ENCODE measurements at regions not wholly inside any gene's neighbourhood (a gene's known extent, or its start where the extent isn't known, plus 50 kb on each side); places are given as distances from the start of the nearest gene placed in this dataset.

DNA sequence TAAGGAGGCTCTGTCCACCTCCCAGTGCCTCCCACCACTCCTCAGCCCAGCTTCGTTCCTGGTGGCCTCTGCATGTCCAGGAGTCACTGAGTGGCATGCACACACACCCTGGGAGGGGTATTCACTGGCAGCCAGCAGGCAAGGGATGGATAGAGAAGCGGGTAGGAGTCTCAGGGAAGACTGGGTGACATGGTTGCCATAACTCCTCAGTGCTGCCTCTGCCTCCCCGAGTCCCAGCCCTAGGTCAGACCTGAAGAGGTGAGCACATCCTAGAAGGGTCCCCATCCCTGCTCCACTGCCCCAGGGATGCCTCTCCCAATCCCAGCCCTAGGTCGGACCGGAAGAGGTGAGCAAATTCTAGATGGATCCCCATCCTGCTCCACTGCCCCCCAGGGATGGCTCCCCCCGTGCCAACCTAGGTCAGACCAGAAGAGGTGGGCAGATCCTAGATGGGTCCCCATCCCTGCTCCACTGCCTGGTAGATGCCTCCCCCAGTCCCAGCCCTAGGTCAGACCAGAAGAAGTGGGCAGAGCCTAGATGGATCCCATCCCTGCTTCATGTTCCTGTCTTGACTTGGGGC lies 197.0 kb downstream of the IRF8 start:
- H3K4me1 ChIP-seq (ENCODE audit: control insufficient read depth in 3 of 3, insufficient read depth in 2 of 3, low read depth in 1 of 3, low read length in 2 of 3): peaks cover 0 to 4% (median 0%) of the 10 kb centered on the region in 3 donors
- H3K4me3 ChIP-seq (ENCODE audit: low read depth in 1 of 3, low read length in 3 of 3): no peak overlapping the region
- H3K27me3 ChIP-seq (ENCODE audit: control insufficient read depth in 3 of 3, insufficient read depth in 3 of 3, low read length in 3 of 3): no peaks in the 10 kb centered on the region
- 77 to 89% (median 81%) methylated on average over 5 to 6 of the region's 6 CpGs for WGBS, 3 donors
- no peaks in the 10 kb centered on the region for H3K36me3 ChIP-seq (ENCODE audit: control insufficient read depth in 3 of 3, insufficient read depth in 2 of 3, low read depth in 1 of 3, low read length in 3 of 3)
- no peak overlapping the region for H3K27ac ChIP-seq (ENCODE audit: low read depth in 1 of 3, low read length in 2 of 3)
- no peak for DNase-seq
- H3K9me3 ChIP-seq (ENCODE audit: control insufficient read depth in 2 of 2, insufficient read depth in 1 of 2, low read depth in 1 of 2, low read length in 1 of 2): no peaks in the 10 kb centered on the region
- FAIRE-seq: no peak

DNA sequence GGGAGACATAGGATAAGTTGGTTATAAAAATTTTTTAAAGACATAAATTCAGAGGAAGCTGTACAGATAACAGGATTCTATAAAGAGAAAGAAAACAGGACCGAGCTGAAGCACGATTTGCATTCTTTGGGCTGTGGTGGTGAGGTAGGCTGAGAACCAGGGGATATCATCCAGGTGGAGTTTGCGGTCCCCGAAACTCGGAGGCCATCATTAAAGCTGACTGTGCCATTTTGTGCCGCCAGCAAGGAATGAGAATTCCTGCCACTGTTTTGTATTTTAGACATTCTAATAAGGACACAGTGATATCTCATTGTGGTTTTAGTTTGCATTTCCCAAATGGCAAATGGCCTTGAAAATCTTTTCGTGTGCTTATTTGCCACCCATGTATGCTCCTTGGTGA lies 197.9 kb downstream of the IRF8 start:
- WGBS, 3 donors: 85 to 91% (median 87%) methylated on average over 7 of the region's 7 CpGs
- FAIRE-seq (no peak), DNase-seq (no peak)
- no peak overlapping the region for H3K4me3 ChIP-seq (ENCODE audit: low read depth in 1 of 3, low read length in 3 of 3)
- no peaks in the 10 kb centered on the region for H3K9me3 ChIP-seq (ENCODE audit: control insufficient read depth in 2 of 2, insufficient read depth in 1 of 2, low read depth in 1 of 2, low read length in 1 of 2)
- H3K4me1 ChIP-seq (ENCODE audit: control insufficient read depth in 3 of 3, insufficient read depth in 2 of 3, low read depth in 1 of 3, low read length in 2 of 3): peaks cover 0 to 7% (median 0%) of the 10 kb centered on the region in 3 donors
- H3K36me3 ChIP-seq (ENCODE audit: control insufficient read depth in 3 of 3, insufficient read depth in 2 of 3, low read depth in 1 of 3, low read length in 3 of 3): no peaks in the 10 kb centered on the region
- H3K27me3 ChIP-seq (ENCODE audit: control insufficient read depth in 3 of 3, insufficient read depth in 3 of 3, low read length in 3 of 3): no peaks in the 10 kb centered on the region
- H3K27ac ChIP-seq (ENCODE audit: low read depth in 1 of 3, low read length in 2 of 3): no peak overlapping the region

DNA sequence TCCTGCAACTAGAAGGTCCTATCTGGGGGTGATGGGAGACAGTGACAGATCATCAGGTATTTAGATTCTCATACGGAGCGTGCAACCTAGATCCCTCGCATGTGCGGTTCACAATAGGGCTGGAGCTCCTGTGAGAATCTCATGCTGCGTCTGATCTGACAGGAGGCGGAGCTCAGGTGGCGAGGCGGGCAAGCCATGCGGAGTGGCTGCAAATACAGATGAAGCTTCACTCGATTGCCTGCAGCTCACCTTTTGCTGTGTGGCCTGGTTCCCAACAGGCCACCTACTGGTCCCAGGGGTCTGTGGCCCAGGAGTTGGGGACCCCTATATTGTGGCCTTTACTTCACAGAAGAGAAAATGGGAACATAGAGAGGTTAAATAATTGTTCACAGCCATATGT lies 200.4 kb downstream of the IRF8 start:
- Histone ChIP-seq H3K27me3 (ENCODE audit: control insufficient read depth in 3 of 3, insufficient read depth in 3 of 3, low read length in 3 of 3) (no peaks in the 10 kb centered on the region), H3K4me1 (ENCODE audit: control insufficient read depth in 3 of 3, insufficient read depth in 2 of 3, low read depth in 1 of 3, low read length in 2 of 3) (peaks cover 0 to 7% (median 0%) of the 10 kb centered on the region in 3 donors), H3K4me3 (ENCODE audit: low read depth in 1 of 3, low read length in 3 of 3) (no peak overlapping the region), H3K27ac (ENCODE audit: low read depth in 1 of 3, low read length in 2 of 3) (no peak overlapping the region), H3K9me3 (ENCODE audit: control insufficient read depth in 2 of 2, insufficient read depth in 1 of 2, low read depth in 1 of 2, low read length in 1 of 2) (no peaks in the 10 kb centered on the region), H3K36me3 (ENCODE audit: control insufficient read depth in 3 of 3, insufficient read depth in 2 of 3, low read depth in 1 of 3, low read length in 3 of 3) (no peaks in the 10 kb centered on the region)
- FAIRE-seq (no peak), DNase-seq (no peak)
- 78 to 93% (median 85%) methylated on average over 10 of the region's 10 CpGs for WGBS, 3 donors

DNA sequence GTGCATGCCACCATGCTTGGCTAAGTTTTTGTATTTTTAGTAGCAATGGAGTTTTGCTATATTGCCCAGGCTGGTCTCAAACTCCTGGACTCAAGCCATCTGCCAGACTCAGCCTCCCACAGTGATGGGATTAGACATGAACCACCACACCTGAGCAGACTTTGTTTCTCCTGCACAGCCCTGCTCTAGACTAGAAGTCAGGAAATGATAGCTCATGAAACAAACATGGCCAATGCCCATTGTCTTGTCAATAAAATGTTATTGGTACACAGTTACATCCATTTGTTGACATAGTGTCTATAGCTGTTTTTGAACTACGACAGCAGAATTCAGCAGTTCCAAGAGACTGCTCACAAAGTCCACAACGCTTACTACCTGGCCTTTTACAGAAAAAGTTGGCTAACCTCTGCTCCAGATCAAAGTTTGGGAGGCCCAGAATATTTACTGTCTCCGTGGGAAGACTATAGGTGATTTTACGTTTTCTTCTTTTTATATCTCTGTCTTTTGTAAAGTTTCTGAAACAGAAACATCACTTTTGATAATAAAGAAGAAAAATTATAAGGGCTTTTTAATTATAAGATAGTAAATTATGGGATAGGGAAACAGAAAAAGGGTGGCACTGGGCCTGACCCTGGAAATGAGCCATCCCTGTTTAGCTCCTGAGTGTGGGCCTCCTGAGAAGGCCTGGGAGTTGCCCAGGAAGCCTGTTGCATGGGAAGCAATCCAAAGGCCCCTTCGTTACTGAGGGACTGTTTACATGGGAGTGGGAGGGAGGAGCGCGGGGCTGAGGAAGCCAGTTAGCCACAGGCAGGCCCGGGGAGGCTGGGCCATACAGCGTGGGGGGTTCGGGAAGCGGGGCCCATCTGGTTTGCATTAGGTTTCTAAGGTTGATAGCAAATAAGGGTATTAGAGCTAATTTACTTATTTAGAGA lies 201.5 kb downstream of the IRF8 start:
- Histone ChIP-seq H3K4me3 (ENCODE audit: low read depth in 1 of 3, low read length in 3 of 3) (no peak overlapping the region), H3K36me3 (ENCODE audit: control insufficient read depth in 3 of 3, insufficient read depth in 2 of 3, low read depth in 1 of 3, low read length in 3 of 3) (no peaks in the 10 kb centered on the region), H3K27me3 (ENCODE audit: control insufficient read depth in 3 of 3, insufficient read depth in 3 of 3, low read length in 3 of 3) (no peaks in the 10 kb centered on the region), H3K4me1 (ENCODE audit: control insufficient read depth in 3 of 3, insufficient read depth in 2 of 3, low read depth in 1 of 3, low read length in 2 of 3) (peaks cover 0 to 7% (median 0%) of the 10 kb centered on the region in 3 donors), H3K9me3 (ENCODE audit: control insufficient read depth in 2 of 2, insufficient read depth in 1 of 2, low read depth in 1 of 2, low read length in 1 of 2) (no peaks in the 10 kb centered on the region), H3K27ac (ENCODE audit: low read depth in 1 of 3, low read length in 2 of 3) (peak overlapping the region in 1 of 3 donors; percentile 19)
- DNase-seq (peak in 1 of 2 donors; percentile 66), FAIRE-seq (no peak)
- 44 to 54% (median 50%) methylated on average over 11 of the region's 11 CpGs for WGBS, 3 donors

DNA sequence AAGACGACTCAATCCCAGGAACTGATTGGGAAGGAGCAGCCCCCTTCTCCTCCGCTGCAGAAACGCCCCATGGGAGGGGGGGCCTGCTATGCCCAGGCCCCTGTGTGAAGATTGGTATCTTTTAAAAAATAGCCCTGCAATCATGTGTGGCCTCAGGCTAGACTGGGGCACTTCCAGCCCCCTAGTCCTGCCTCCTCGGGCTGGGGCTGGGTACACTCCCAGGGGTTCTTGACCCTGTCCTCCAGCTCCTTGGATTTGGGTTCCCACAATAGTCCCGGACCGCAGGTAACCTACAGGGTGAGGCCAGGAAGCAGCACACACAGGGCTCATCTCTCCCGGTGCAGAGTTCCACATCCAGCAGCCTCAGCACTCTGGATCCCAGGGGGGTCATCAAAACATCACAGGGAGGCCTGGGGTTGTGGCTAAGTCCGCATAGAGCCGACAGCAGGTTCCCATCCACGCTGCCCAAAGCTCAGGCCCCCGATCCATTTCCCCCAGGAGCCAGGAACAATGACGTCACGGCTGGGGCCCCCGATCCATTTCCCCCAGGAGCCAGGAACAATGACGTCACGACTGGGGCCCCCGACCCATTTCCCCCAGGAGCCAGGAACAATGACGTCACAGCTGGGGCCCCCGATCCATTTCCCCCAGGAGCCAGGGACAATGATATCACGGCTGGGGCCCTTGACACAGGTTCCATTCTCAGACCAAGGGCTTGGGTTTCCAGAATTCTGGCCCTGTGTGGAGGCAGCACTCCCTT lies 202.4 kb downstream of the IRF8 start:
- Histone ChIP-seq H3K36me3 (ENCODE audit: control insufficient read depth in 3 of 3, insufficient read depth in 2 of 3, low read depth in 1 of 3, low read length in 3 of 3) (no peaks in the 10 kb centered on the region), H3K9me3 (ENCODE audit: control insufficient read depth in 2 of 2, insufficient read depth in 1 of 2, low read depth in 1 of 2, low read length in 1 of 2) (no peaks in the 10 kb centered on the region), H3K27me3 (ENCODE audit: control insufficient read depth in 3 of 3, insufficient read depth in 3 of 3, low read length in 3 of 3) (no peaks in the 10 kb centered on the region), H3K4me3 (ENCODE audit: low read depth in 1 of 3, low read length in 3 of 3) (no peak overlapping the region), H3K27ac (ENCODE audit: low read depth in 1 of 3, low read length in 2 of 3) (peak overlapping the region in 1 of 3 donors; percentile 19), H3K4me1 (ENCODE audit: control insufficient read depth in 3 of 3, insufficient read depth in 2 of 3, low read depth in 1 of 3, low read length in 2 of 3) (peaks cover 0 to 7% (median 0%) of the 10 kb centered on the region in 3 donors)
- DNase-seq: no peak
- 61 to 79% (median 73%) methylated on average over 20 of the region's 20 CpGs for WGBS, 3 donors
- no peak for FAIRE-seq

DNA sequence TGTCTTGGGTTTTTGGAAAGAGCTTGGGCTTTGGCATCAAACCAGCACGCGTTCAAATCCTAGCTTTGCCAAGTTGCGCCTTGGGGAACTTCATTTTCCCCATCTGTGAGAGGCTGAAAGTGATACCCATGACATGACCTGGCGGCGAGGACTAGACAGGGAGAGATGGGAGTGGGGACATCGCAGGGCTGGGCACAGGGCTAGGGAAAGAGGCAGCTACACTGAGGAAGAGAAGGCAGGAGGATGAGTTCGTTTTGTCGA lies 202.9 kb downstream of the IRF8 start:
- H3K4me1 ChIP-seq (ENCODE audit: control insufficient read depth in 3 of 3, insufficient read depth in 2 of 3, low read depth in 1 of 3, low read length in 2 of 3): peaks cover 0 to 7% (median 0%) of the 10 kb centered on the region in 3 donors
- 77 to 94% (median 88%) methylated on average over 8 of the region's 8 CpGs for WGBS, 3 donors
- DNase-seq: no peak

DNA sequence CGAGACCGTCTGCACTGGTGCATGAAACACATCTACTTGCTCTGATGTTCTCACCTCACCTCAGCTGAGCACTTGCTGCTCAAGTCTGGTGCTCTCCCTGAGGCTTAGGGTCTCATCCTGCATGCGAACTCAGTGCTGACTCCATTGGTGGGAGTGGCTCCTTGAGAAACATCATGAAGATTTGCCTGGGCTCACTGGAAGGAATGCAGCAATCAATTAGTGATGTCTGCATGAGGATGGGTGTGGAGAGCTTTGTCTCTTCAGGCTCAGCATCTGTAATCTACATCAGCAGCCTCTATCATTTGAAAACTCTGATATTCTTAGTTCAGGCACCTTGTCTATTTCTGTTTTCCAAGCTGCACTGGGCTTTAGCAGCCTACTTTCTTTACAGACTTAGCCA lies 204.4 kb downstream of the IRF8 start:
- H3K4me3 ChIP-seq (ENCODE audit: low read depth in 1 of 3, low read length in 3 of 3): no peak overlapping the region
- no peaks in the 10 kb centered on the region for H3K27me3 ChIP-seq (ENCODE audit: control insufficient read depth in 3 of 3, insufficient read depth in 3 of 3, low read length in 3 of 3)
- H3K27ac ChIP-seq (ENCODE audit: low read depth in 1 of 3, low read length in 2 of 3): no peak overlapping the region
- 77 to 94% (median 94%) methylated on average over 3 of the region's 3 CpGs for WGBS, 3 donors
- peaks cover 0 to 7% (median 0%) of the 10 kb centered on the region in 3 donors for H3K4me1 ChIP-seq (ENCODE audit: control insufficient read depth in 3 of 3, insufficient read depth in 2 of 3, low read depth in 1 of 3, low read length in 2 of 3)
- FAIRE-seq (no peak), DNase-seq (no peak)
- no peaks in the 10 kb centered on the region for H3K9me3 ChIP-seq (ENCODE audit: control insufficient read depth in 2 of 2, insufficient read depth in 1 of 2, low read depth in 1 of 2, low read length in 1 of 2)
- no peaks in the 10 kb centered on the region for H3K36me3 ChIP-seq (ENCODE audit: control insufficient read depth in 3 of 3, insufficient read depth in 2 of 3, low read depth in 1 of 3, low read length in 3 of 3)

More for the DNA sequence above, 202.9 kb downstream of the IRF8 start:
- Histone ChIP-seq H3K27ac (ENCODE audit: low read depth in 1 of 3, low read length in 2 of 3) (no peak overlapping the region), H3K4me3 (ENCODE audit: low read depth in 1 of 3, low read length in 3 of 3) (no peak overlapping the region), H3K27me3 (ENCODE audit: control insufficient read depth in 3 of 3, insufficient read depth in 3 of 3, low read length in 3 of 3) (no peaks in the 10 kb centered on the region), H3K9me3 (ENCODE audit: control insufficient read depth in 2 of 2, insufficient read depth in 1 of 2, low read depth in 1 of 2, low read length in 1 of 2) (no peaks in the 10 kb centered on the region), H3K36me3 (ENCODE audit: control insufficient read depth in 3 of 3, insufficient read depth in 2 of 3, low read depth in 1 of 3, low read length in 3 of 3) (no peaks in the 10 kb centered on the region)
- FAIRE-seq: no peak

DNA sequence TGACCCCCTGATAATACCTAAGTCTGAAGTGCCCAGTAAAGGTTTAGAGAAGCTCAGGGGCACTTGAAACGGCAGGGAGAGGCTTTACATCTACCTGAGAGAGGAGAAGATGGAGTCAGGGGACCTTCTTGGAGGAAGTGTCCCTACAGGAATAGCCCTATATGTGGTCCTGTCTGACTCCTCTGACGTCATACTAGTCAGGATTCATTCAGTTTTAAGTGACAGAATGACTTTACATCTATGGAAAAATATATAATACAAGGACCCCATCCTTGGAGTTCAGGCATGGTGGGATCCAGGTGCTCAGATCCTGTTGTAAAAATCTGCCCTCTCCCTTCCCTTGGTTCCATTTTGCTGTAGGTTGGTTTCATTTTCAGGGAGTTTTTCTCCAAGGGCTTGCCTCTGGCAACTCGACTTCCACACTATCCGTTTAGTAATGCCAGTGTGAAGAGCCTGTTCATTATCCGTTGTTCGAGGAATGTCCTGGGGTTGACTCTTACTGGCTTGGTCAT lies 205.6 kb downstream of the IRF8 start:
- WGBS, 3 donors: 54 to 74% (median 63%) methylated on average over 6 of the region's 6 CpGs
- Histone ChIP-seq H3K9me3 (ENCODE audit: control insufficient read depth in 2 of 2, insufficient read depth in 1 of 2, low read depth in 1 of 2, low read length in 1 of 2) (no peaks in the 10 kb centered on the region), H3K4me1 (ENCODE audit: control insufficient read depth in 3 of 3, insufficient read depth in 2 of 3, low read depth in 1 of 3, low read length in 2 of 3) (peaks cover 0 to 7% (median 0%) of the 10 kb centered on the region in 3 donors), H3K27ac (ENCODE audit: low read depth in 1 of 3, low read length in 2 of 3) (no peak overlapping the region), H3K27me3 (ENCODE audit: control insufficient read depth in 3 of 3, insufficient read depth in 3 of 3, low read length in 3 of 3) (no peaks in the 10 kb centered on the region), H3K36me3 (ENCODE audit: control insufficient read depth in 3 of 3, insufficient read depth in 2 of 3, low read depth in 1 of 3, low read length in 3 of 3) (no peaks in the 10 kb centered on the region), H3K4me3 (ENCODE audit: low read depth in 1 of 3, low read length in 3 of 3) (no peak overlapping the region)
- DNase-seq (no peak), FAIRE-seq (no peak)
